ENCODE measurements at regions not wholly inside any gene's neighbourhood (a gene's known extent, or its start where the extent isn't known, plus 50 kb on each side); places are given as distances from the start of the nearest gene placed in this dataset.

- peaks cover 35 to 73% of the 10 kb centered on the region in 2 donors for H3K27me3 Mint-ChIP-seq
- no peaks in the 10 kb centered on the region for H3K9me3 Mint-ChIP-seq
- peaks cover 0 to 1% of the 10 kb centered on the region in 2 donors for H3K4me1 Mint-ChIP-seq (ENCODE audit: low read depth in 2 of 2)
- H3K4me3 Mint-ChIP-seq, result no peak overlapping the region
- DNase-seq (no peak), ATAC-seq (replicated peaks) (no peak)
- no peak overlapping the region for H3K27ac Mint-ChIP-seq
- peaks cover 3% of the 10 kb centered on the region for H3K36me3 Mint-ChIP-seq (ENCODE audit: insufficient read depth)
Observed at GRCh38 chr2:46813680-46814079, 101.9 kb downstream of the MCFD2 start.

- Mint-ChIP-seq H3K36me3 (ENCODE audit: insufficient read depth) (peaks cover 3% of the 10 kb centered on the region), H3K27me3 (peaks cover 35 to 68% of the 10 kb centered on the region in 2 donors), H3K4me1 (ENCODE audit: low read depth in 2 of 2) (peaks cover 0 to 1% of the 10 kb centered on the region in 2 donors), H3K9me3 (no peaks in the 10 kb centered on the region), H3K4me3 (no peak overlapping the region), H3K27ac (no peak overlapping the region)
- ATAC-seq (replicated peaks) (no peak), DNase-seq (no peak)
Observed at GRCh38 chr2:46813020-46813415, 102.6 kb downstream of the MCFD2 start.
